KMS-11 (cell line): ENCODE measurements at regions not wholly inside any gene's neighbourhood (a gene's known extent, or its start where the extent isn't known, plus 50 kb on each side); places are given as distances from the start of the nearest gene placed in this dataset.

ENCODE experiments used
- H2AFZ ChIP-seq: fragments of 200-600 bp; sonication (generic); 2 replicates; pipeline ENCODE4 v1.6.1; 2016; ENCODE audit warnings: antibody characterized with exemption, mixed run types, low read depth
- H3K27ac ChIP-seq: fragments of 200-600 bp; sonication (generic); 2 replicates; pipeline ENCODE4 v1.6.1; 2016; ENCODE audit warnings: mild to moderate bottlenecking, mixed run types
- H3K27me3 ChIP-seq: fragments of 200-600 bp; sonication (generic); 2 replicates; pipeline ENCODE4 v1.6.1; 2017; ENCODE audit warnings: mild to moderate bottlenecking, low read depth, mixed run types, moderate library complexity; ENCODE audit not compliant: insufficient read depth
- H3K36me3 ChIP-seq: fragments of 200-600 bp; sonication (generic); 2 replicates; pipeline ENCODE4 v1.6.1; 2017; ENCODE audit warnings: mild to moderate bottlenecking, mixed run types; ENCODE audit not compliant: insufficient read depth
- H3K4me1 ChIP-seq: fragments of 200-600 bp; sonication (generic); 2 replicates; pipeline ENCODE4 v1.6.1; 2016; ENCODE audit warnings: mild to moderate bottlenecking, low read depth, mixed run types; ENCODE audit not compliant: poor library complexity, severe bottlenecking
- H3K4me2 ChIP-seq: fragments of 200-600 bp; sonication (generic); 2 replicates; pipeline ENCODE4 v1.7.0; 2016; ENCODE audit warnings: mild to moderate bottlenecking, mixed run types
- H3K4me3 ChIP-seq: fragments of 200-600 bp; sonication (generic); IDR thresholded peaks from 2 replicates; pipeline ENCODE4 v1.6.1; 2017; ENCODE audit warnings: low read depth, low read length, mixed read lengths; ENCODE audit not compliant: insufficient read depth
- H3K79me2 ChIP-seq: fragments of 200-600 bp; sonication (generic); 2 replicates; pipeline ENCODE4 v1.6.1; 2016; ENCODE audit warnings: low read depth, mixed run types; ENCODE audit not compliant: insufficient read depth
- H3K9ac ChIP-seq: fragments of 200-600 bp; sonication (generic); 2 replicates; pipeline ENCODE4 v1.6.1; 2016; ENCODE audit warnings: mild to moderate bottlenecking, mixed run types
- H4K20me1 ChIP-seq: fragments of 200-600 bp; sonication (generic); 2 replicates; pipeline ENCODE4 v1.6.1; 2016; ENCODE audit warnings: mild to moderate bottlenecking, mixed run types; ENCODE audit not compliant: insufficient read depth
- CTCF ChIP-seq: fragments of 200-600 bp; sonication (generic); conservative IDR thresholded peaks from 2 replicates; pipeline ENCODE4 v1.6.1; 2017; ENCODE audit warnings: low read depth, mild to moderate bottlenecking, antibody characterized with exemption, low read length, moderate library complexity, mixed read lengths

- Histone ChIP-seq H3K36me3 (no peaks in the 10 kb centered on the region), H3K4me3 (no peak overlapping the region), H3K79me2 (no peaks in the 10 kb centered on the region), H3K4me1 (no peaks in the 10 kb centered on the region), H2AFZ (no peak overlapping the region), H3K4me2 (no peak overlapping the region), H3K27ac (no peak overlapping the region), H4K20me1 (no peaks in the 10 kb centered on the region), H3K9ac (no peak overlapping the region), H3K27me3 (no peaks in the 10 kb centered on the region)
- no peak for TF ChIP-seq CTCF
Observed at GRCh38 chr2:220782609-220783113, 789.4 kb downstream of the EPHA4 start.

GRCh38 chr2:220783671-220784070 is 788.4 kb downstream of the EPHA4 start:
- Histone ChIP-seq H3K79me2 (no peaks in the 10 kb centered on the region), H3K27ac (no peak overlapping the region), H3K4me2 (no peak overlapping the region), H3K4me1 (no peaks in the 10 kb centered on the region), H2AFZ (no peak overlapping the region), H3K4me3 (no peak overlapping the region), H3K36me3 (no peaks in the 10 kb centered on the region), H3K9ac (no peak overlapping the region), H3K27me3 (no peaks in the 10 kb centered on the region), H4K20me1 (no peaks in the 10 kb centered on the region)
- no peak for TF ChIP-seq CTCF

GRCh38 chr2:220785178-220785577 is 786.9 kb downstream of the EPHA4 start:
- no peak for TF ChIP-seq CTCF
- Histone ChIP-seq H3K36me3 (no peaks in the 10 kb centered on the region), H3K4me2 (no peak overlapping the region), H3K79me2 (no peaks in the 10 kb centered on the region), H3K4me3 (no peak overlapping the region), H2AFZ (no peak overlapping the region), H3K4me1 (no peaks in the 10 kb centered on the region), H4K20me1 (no peaks in the 10 kb centered on the region), H3K27me3 (no peaks in the 10 kb centered on the region), H3K9ac (no peak overlapping the region), H3K27ac (no peak overlapping the region)

GRCh38 chr2:220786216-220786615 is 785.9 kb downstream of the EPHA4 start:
- Histone ChIP-seq H3K4me3 (no peak overlapping the region), H3K4me1 (no peaks in the 10 kb centered on the region), H2AFZ (no peak overlapping the region), H3K27ac (no peak overlapping the region), H3K79me2 (no peaks in the 10 kb centered on the region), H3K36me3 (no peaks in the 10 kb centered on the region), H4K20me1 (no peaks in the 10 kb centered on the region), H3K4me2 (no peak overlapping the region), H3K27me3 (no peaks in the 10 kb centered on the region), H3K9ac (no peak overlapping the region)
- TF ChIP-seq CTCF, result no peak
